ENCODE measurements at regions not wholly inside any gene's neighbourhood (a gene's known extent, or its start where the extent isn't known, plus 50 kb on each side); places are given as distances from the start of the nearest gene placed in this dataset.

DNA sequence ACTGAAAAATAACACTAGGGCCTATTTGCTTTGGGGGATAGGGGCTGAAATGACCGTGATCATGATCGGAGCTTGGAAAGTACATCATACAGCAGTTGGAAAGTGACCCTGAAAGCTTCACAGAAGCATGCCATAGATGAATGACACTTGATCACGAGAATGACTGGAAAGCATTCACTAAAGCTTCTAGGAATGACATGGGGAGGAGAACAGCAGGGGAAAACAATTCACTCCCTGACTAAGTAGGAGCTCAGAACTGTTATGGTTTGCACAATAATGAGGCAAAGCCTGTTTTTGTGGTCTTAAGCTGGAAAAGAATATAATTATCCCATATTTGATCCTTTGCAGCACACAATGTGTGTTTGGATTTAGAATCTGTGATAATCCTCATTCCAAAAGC is 237.5 kb downstream of the NOL4 start:
- TF ChIP-seq, protein P1, sequence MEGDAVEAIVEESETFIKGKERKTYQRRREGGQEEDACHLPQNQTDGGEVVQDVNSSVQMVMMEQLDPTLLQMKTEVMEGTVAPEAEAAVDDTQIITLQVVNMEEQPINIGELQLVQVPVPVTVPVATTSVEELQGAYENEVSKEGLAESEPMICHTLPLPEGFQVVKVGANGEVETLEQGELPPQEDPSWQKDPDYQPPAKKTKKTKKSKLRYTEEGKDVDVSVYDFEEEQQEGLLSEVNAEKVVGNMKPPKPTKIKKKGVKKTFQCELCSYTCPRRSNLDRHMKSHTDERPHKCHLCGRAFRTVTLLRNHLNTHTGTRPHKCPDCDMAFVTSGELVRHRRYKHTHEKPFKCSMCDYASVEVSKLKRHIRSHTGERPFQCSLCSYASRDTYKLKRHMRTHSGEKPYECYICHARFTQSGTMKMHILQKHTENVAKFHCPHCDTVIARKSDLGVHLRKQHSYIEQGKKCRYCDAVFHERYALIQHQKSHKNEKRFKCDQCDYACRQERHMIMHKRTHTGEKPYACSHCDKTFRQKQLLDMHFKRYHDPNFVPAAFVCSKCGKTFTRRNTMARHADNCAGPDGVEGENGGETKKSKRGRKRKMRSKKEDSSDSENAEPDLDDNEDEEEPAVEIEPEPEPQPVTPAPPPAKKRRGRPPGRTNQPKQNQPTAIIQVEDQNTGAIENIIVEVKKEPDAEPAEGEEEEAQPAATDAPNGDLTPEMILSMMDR (IDR thresholded peaks at IDR 0.05) = no peak
- no peak for TF ChIP-seq POLR2A (IDR thresholded peaks at IDR 0.05)
- TF ChIP-seq POLR2AphosphoS5 (IDR thresholded peaks at IDR 0.05) = no peak
- TF ChIP-seq EP300 (IDR thresholded peaks at IDR 0.05; ENCODE audit: low read depth) = no peak
